DND-41 (cell line): ENCODE measurements at regions not wholly inside any gene's neighbourhood (a gene's known extent, or its start where the extent isn't known, plus 50 kb on each side); places are given as distances from the start of the nearest gene placed in this dataset.

ENCODE experiments used
- EZH2 ChIP-seq: IDR thresholded peaks from 3 replicates; pipeline ENCODE4 v1.6.1; 2012; ENCODE audit warnings: borderline replicate concordance, low read depth, mild to moderate bottlenecking, moderate library complexity, low read length, inconsistent platforms; ENCODE audit not compliant: severe bottlenecking
- TF ChIP-seq, protein P1 (sequence below): IDR thresholded peaks from 2 replicates; pipeline ENCODE4 v1.5.1; 2012; ENCODE audit warnings: borderline replicate concordance, low read length, moderate library complexity, mild to moderate bottlenecking; ENCODE audit not compliant: poor library complexity, severe bottlenecking; ENCODE audit errors: extremely low read depth

DNA sequence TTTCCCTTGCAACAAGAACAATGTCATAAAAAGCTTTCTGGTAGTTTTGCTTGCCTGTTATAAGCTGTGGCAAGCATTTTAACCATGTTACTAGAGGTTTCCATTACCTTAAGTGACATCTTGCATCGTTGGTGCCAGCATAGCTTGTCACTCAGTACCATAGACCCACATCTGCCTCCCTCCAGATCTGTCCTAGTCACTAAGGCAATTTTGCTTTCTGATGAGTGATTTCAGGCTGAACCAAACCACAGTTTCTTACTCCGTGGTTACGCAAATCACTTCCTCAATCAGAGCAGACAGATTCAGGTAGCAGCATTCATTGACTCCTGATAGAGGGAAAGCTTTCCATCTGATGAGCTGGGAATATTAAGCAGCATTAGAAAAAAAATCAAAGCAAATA lies 1057.5 kb upstream of the FAM98A start:
- TF ChIP-seq, protein P1, sequence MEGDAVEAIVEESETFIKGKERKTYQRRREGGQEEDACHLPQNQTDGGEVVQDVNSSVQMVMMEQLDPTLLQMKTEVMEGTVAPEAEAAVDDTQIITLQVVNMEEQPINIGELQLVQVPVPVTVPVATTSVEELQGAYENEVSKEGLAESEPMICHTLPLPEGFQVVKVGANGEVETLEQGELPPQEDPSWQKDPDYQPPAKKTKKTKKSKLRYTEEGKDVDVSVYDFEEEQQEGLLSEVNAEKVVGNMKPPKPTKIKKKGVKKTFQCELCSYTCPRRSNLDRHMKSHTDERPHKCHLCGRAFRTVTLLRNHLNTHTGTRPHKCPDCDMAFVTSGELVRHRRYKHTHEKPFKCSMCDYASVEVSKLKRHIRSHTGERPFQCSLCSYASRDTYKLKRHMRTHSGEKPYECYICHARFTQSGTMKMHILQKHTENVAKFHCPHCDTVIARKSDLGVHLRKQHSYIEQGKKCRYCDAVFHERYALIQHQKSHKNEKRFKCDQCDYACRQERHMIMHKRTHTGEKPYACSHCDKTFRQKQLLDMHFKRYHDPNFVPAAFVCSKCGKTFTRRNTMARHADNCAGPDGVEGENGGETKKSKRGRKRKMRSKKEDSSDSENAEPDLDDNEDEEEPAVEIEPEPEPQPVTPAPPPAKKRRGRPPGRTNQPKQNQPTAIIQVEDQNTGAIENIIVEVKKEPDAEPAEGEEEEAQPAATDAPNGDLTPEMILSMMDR: no peak
- TF ChIP-seq EZH2: no peak
